M059J (cell line): ENCODE measurements at regions not wholly inside any gene's neighbourhood (a gene's known extent, or its start where the extent isn't known, plus 50 kb on each side); places are given as distances from the start of the nearest gene placed in this dataset.

Experiments used
- DNase-seq: peaks from one replicate; pipeline ENCODE4 v3.0.0-alpha.2; 2012; ENCODE audit warnings: low read depth

DNA sequence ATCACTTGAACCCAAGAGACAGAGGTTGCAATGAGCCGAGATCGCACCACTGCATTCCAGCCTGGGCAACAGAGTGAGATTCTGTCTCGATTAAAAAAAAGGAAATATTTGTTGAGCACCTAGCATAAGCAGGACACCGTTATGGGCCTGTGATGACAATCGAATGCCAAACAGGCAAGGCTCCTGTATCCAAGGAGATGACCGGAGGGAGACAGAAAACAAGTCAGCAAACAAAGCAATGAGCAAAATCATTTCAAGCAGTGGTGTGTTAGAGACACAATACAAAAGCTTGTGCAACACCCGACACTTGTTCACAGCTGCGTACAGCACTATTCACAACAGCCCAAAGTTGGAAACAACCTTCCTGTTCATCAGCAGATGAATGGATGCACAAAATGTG lies 87.1 kb upstream of the CPEB4 start:
- no peak for DNase-seq

DNA sequence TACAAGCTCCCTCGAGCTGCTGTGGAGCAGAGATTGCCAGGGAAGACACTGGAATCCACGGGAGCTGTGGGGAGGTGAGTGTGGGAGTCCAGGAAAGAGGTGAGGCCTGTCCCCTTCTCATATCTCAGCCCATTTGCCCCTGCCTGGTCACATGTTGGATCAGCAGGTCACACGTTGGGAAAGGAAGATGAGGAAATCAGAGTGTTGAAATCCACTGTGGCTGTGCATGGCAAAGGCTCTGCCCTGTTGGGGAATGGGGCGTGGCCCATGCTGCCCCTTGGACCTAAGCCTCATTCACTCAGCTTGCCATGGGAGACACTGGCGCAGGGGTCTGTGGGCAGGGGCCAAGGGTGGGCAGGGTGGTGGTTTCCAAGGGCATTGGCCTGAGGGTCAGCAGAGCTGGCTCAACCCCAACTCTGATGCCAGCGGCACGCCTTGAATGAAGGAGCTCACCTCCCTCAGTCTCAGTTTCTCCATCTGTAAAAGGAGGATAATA lies 85.4 kb upstream of the CPEB4 start:
- DNase-seq: peak; percentile 22

- DNase-seq: no peak
These were observed 83.6 kb upstream of the CPEB4 start for GRCh38 chr5:173804579-173804978.

DNA sequence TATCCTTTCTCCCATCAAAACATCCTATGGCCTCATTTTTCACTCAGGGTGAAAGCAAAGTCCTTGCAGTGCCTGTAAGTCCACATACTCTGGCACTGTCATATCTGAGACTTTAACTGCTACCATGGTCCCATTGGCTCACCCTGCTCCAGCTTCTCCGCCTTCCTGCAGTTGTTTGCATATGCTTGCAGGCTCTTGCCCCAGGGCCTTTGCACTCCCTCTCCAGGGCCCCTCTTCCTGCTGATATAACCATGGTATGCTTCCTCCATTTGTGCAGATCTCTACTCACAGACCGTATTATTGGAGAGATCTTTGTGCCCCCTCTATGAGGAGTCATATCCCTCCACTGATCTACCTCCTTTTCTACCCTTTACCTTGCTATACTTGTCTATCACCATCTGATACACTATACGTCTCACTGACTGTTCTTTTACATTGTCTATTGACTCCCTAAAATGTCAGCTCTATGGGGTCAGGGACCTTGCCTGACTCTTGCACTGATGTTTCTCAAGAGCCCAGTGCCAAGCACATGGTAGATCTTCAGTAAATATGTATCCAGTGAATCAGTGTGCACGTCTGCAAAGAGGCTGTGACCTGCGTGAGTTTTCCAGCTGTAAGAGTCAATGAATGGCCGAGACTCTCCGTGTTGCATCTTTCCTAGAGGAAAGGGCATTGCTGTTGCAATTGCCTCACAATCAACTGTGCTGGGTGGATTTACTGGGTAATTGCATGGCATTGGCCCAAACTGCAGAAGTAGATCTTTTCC lies 81.7 kb upstream of the CPEB4 start:
- no peak for DNase-seq

GRCh38 chr5:173807181-173807655 lies 80.9 kb upstream of the CPEB4 start:
- no peak for DNase-seq

- no peak for DNase-seq
These were observed 79.9 kb upstream of the CPEB4 start for GRCh38 chr5:173808079-173808808.

GRCh38 chr5:173809014-173809413 lies 79.1 kb upstream of the CPEB4 start:
- DNase-seq: no peak

DNA sequence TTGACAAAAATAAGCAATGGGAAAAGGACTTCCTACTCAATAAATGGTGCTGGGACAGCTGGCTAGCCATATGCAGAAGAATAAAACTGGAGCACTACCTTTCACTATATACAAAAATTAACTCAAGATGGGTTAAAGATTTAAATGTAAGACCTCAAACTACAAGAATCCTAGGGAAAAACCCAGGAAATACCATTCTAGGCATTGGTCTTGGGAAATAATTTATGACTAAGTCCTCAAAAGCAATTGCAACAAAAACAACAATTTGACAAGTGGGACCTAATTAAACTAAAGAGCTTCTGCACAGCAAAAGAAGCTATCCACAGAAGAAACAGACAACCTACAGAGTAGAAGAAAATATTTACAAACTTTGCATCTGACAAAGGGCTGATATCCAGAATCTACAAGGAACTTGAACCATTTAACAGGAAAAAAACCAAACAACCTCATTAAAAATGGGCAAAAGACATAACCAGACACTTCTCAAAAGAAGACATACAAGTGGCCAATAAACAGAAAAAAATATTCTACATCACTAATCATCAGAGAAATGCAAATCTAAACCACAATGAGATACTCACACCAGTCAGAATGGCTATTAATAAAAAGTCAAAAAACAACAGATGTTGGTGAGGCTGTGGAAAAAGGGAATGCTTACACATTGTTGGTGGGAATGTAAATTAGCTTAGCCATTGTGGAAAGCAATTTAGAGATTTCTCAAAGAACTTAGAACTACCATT lies 75.2 kb upstream of the CPEB4 start:
- DNase-seq: peak; percentile 37

- no peak for DNase-seq
These were observed 74.1 kb upstream of the CPEB4 start for GRCh38 chr5:173814053-173814452.

GRCh38 chr5:173815571-173815970 lies 72.6 kb upstream of the CPEB4 start:
- no peak for DNase-seq

DNA sequence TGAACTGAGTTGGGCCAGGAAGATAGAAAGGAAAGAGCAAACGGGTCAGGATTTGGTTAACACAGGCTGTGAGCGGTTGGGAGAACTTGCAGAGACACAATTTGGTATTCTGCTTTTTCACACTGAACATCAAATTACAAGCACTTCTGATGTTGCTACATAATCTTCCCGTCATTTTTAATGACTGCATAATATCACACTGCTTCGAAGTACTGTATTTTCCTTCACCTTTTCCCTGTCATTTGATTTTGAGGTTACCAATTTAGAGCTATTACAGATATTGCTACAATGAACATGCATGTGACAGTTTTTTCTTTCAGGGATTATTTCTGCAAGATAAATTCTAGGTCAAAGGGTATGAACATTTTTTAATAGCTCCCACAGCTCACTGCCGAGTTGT lies 71.4 kb upstream of the CPEB4 start:
- DNase-seq: no peak

- no peak for DNase-seq
These were observed 70.6 kb upstream of the CPEB4 start for GRCh38 chr5:173817561-173817960.

DNA sequence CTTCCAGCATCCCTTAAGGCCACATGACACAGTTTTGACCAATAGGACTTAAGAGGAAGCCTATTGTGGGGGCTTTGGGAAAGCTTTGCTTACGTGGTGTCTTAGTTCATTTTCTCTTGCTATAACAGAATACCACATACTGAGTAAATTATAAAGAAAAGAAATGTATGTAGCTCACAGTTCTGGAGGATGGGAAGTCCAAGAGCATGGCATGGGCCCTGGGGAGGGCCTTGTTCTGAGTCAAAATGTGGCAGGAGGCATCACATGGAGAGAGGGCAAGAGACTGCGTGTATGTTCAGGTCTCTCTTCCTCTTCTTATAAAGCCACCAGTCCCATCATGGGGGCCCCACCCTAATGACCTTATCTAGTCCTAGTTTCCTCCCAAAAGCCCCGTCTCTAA lies 68.6 kb upstream of the CPEB4 start:
- DNase-seq: no peak

- DNase-seq: no peak
These were observed 64.9 kb upstream of the CPEB4 start for GRCh38 chr5:173823274-173823644.

- DNase-seq: peak; percentile 97
These were observed 64.2 kb upstream of the CPEB4 start for GRCh38 chr5:173823721-173824567.

- DNase-seq: peak; percentile 88
These were observed 62.8 kb upstream of the CPEB4 start for GRCh38 chr5:173825215-173825865.

- DNase-seq: no peak
These were observed 62.1 kb upstream of the CPEB4 start for GRCh38 chr5:173826086-173826427.

DNA sequence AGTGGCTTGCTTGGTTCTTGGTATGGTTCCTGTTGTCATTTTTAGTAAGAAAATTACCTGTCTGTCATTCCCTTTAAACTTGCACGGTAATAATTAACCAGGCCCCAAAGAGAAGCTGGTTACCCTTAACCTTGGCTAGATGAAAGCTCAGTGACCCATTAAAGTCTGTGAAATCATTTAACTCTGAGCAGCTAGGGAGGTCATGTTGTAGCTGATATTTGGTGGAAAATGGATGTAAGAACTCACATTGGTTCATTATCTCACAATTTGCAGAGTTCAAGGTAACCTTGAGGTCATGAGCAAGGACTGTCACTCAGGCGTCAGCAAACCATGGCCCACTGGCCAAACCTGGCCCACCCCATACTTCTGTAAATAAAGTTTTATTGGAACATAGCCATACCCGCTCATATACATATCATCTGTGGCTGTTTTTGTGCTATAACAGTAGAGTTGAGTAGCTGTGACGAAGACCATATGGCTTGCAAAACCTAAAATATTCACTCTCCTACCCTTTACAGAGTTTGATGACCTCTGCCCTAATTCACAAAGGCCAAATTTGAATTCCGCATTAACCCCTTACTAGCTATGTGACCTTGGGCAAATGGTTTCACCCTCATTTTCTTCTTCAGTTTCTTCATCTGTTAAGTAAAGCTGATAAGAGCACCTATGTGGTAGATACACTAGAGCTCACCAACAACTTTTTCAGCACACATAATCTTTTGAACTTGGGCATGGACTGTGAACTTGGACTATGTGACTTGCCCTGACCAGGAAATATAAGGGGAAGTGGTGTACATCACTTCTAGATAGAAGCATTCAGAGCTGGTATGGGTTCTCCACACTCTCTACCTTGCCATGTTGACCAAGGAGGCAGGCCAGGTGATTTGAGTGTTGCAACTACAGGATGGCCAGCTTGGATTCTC lies 61.5 kb upstream of the CPEB4 start:
- DNase-seq: no peak

DNA sequence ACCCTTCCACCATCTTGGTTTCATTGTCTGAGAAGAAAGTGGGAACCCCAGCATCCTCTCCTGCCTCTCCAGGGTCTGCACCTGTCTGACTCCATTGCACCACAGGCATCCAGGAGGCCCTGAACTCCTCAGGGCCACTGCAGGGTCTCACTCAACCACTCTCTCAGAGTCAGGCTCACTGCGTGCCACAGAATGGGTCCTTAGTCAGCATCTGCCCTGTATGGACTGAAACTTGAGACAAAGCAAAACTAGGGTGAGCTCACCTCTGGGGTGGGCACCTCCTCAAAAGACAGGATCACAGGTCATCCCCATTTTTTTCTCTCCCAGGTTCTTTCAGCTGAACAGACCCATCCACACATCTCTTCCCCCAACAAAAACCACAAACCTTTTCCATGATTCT lies 59.2 kb upstream of the CPEB4 start:
- DNase-seq: no peak

- peak; percentile 86 for DNase-seq
These were observed 58.3 kb upstream of the CPEB4 start for GRCh38 chr5:173829826-173830225.
